HL-60 (cell line): ENCODE measurements at regions not wholly inside any gene's neighbourhood (a gene's known extent, or its start where the extent isn't known, plus 50 kb on each side); places are given as distances from the start of the nearest gene placed in this dataset.

Source experiments
- GABPA ChIP-seq: IDR thresholded peaks from 2 replicates; pipeline ENCODE4 v1.6.1; 2012; ENCODE audit warnings: low read depth
- POLR2AphosphoS5 ChIP-seq: IDR thresholded peaks from 2 replicates; pipeline ENCODE4 v1.6.1; 2012; ENCODE audit warnings: low read depth
- REST ChIP-seq: IDR thresholded peaks from 2 replicates; pipeline ENCODE4 v1.6.1; 2012; ENCODE audit warnings: low read depth; ENCODE audit not compliant: insufficient replicate concordance
- SPI1 ChIP-seq: IDR thresholded peaks from 2 replicates; pipeline ENCODE4 v1.6.1; 2012; ENCODE audit warnings: low read depth, mild to moderate bottlenecking, borderline replicate concordance
- TF ChIP-seq, protein P1 (sequence below): IDR thresholded peaks from one replicate; pipeline ENCODE4 v1.5.1; 2011; ENCODE audit warnings: low read length, control low read depth, inconsistent platforms; ENCODE audit not compliant: insufficient read depth

GRCh38 chr20:53873230-53873604 lies 197.2 kb downstream of the BCAS1 start:
- TF ChIP-seq POLR2AphosphoS5 = no peak
- no peak for TF ChIP-seq REST
- TF ChIP-seq, protein P1, sequence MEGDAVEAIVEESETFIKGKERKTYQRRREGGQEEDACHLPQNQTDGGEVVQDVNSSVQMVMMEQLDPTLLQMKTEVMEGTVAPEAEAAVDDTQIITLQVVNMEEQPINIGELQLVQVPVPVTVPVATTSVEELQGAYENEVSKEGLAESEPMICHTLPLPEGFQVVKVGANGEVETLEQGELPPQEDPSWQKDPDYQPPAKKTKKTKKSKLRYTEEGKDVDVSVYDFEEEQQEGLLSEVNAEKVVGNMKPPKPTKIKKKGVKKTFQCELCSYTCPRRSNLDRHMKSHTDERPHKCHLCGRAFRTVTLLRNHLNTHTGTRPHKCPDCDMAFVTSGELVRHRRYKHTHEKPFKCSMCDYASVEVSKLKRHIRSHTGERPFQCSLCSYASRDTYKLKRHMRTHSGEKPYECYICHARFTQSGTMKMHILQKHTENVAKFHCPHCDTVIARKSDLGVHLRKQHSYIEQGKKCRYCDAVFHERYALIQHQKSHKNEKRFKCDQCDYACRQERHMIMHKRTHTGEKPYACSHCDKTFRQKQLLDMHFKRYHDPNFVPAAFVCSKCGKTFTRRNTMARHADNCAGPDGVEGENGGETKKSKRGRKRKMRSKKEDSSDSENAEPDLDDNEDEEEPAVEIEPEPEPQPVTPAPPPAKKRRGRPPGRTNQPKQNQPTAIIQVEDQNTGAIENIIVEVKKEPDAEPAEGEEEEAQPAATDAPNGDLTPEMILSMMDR = no peak
- no peak for TF ChIP-seq GABPA
- no peak for TF ChIP-seq SPI1
